ENCODE measurements at regions not wholly inside any gene's neighbourhood (a gene's known extent, or its start where the extent isn't known, plus 50 kb on each side); places are given as distances from the start of the nearest gene placed in this dataset.
A peak's percentile ranks its signal among the peaks of the same experiment; 100 is the strongest.
"Not testable (repeated sequence)": the region's sequence is repeated elsewhere in the genome, so short reads cannot be mapped to it uniquely, and the experiment has no call there.

- no peak for DNase-seq (ENCODE audit: low read depth, low spot score)
Observed at GRCh38 chr1:73499671-73500070, 698.3 kb downstream of the LRRIQ3 start.

DNA sequence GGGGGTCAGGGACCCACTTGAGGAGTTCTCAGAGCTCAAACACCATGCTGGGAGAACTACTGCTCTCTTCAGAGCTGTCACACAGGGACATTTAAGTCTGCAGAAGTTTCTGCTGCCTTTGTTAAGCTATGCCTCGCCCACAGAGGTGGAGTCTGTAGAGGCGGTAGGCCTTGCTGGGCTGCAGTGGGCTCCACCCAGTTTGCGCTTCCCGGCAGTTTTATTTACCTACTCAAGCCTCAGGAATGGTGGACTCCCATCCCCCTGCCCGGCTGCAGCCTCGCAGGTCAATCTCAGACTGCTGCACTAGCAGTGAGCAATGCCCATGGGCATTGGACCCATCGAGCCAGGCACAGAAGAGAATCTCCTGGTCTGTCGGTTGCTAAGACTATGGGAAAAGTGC lies 706.4 kb downstream of the LRRIQ3 start:
- DNase-seq (ENCODE audit: low read depth, low spot score), result no peak

DNA sequence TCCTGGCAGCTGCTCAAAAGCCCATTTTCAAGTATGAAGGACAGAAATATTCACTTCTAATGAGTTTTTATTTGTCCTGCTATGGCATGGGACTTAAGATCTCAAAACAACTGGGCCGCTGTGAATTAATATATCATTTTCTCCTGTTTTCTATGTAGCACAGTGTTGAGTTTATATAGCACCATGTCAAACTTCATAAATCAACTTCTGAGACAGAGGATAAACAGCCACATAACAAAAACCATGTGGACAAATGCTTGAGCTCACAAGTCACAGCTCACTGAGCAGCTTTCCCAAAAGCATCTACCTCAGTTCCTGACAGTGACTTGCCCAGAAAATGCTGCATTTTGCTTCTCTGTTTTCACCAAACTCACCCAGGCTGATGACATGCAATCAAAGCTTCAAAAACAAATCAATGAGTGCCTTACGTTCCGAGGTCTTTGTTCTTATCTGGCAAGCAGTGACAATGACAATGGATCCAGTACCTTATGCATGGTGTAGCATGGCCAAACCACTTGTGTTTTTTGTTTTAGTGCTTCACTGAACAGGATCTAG lies 722.6 kb downstream of the LRRIQ3 start:
- DNase-seq (ENCODE audit: low read depth, low spot score), result no peak

DNA sequence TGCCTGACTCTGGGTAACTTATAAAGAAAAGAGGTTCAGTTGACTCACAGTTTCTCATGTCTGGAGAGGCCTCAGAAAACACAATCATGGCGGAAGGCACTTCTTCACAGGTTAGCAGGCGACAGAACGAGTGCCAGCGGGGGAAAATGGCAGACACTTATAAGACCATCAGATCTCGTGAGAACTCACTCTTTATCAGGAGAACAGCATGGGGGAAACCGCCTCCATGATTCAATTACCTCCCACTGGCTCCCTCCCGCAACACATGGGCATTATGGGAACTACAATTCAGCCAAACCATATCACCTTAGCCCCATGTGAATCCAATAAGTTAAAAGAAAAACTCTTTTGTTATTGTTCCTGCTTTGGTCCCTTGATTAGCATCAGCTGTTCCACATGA lies 725.2 kb downstream of the LRRIQ3 start:
- no peak for DNase-seq (ENCODE audit: low read depth, low spot score)

GRCh38 chr1:73467731-73468130 lies 730.2 kb downstream of the LRRIQ3 start:
- no peak for DNase-seq (ENCODE audit: low read depth, low spot score)

DNA sequence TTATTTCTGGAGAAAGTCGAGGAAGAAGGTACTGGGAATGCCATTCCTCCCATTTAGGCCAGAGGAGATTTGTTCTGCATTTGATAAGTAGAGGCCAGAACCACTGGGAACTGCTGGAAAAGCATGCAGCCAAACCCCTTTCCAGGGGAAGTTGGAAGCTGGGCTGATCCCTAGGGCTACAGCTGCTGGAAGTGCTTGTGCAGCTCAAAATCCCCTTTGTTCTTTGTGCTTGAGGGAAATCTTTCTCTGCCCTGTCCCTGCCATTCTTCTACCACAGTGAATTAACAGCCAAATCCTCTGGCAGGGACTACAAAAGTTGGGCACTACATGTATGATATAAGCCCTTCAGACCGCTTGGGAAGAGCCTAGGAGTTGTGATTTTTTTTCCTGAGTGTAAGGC lies 734.1 kb downstream of the LRRIQ3 start:
- DNase-seq (ENCODE audit: low read depth, low spot score), result no peak

- DNase-seq (ENCODE audit: low read depth, low spot score), result no peak
Observed at GRCh38 chr1:73452522-73452921, 745.5 kb downstream of the LRRIQ3 start.

- DNase-seq (ENCODE audit: low read depth, low spot score), result not testable (repeated sequence)
Observed at GRCh38 chr1:73450668-73451067, 747.3 kb downstream of the LRRIQ3 start.

- no peak for DNase-seq (ENCODE audit: low read depth, low spot score)
Observed at GRCh38 chr1:73411479-73411878, 786.5 kb downstream of the LRRIQ3 start.

DNA sequence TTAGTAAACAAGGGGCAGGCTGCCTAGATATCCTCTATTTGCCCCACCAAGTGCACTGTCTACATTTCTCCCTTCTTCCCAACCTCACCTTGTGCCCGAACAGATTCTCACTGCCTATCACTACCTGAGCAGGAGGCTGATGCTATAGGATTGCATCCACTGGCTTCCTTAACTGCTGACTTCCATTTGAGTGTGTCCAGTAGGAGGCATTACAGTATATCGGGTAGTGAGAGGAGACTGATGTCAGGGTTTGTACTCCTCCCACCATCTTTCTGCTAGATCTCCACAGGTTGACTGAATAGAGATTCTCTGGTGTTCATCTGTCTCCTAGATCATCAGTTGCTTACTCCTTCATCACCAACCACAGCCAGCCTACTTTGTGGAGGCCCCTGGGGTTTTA lies 796.3 kb downstream of the LRRIQ3 start:
- peak; percentile 15 for DNase-seq (ENCODE audit: low read depth, low spot score)

GRCh38 chr1:73382966-73383365 lies 815.0 kb downstream of the LRRIQ3 start:
- DNase-seq (ENCODE audit: low read depth, low spot score), result no peak

DNA sequence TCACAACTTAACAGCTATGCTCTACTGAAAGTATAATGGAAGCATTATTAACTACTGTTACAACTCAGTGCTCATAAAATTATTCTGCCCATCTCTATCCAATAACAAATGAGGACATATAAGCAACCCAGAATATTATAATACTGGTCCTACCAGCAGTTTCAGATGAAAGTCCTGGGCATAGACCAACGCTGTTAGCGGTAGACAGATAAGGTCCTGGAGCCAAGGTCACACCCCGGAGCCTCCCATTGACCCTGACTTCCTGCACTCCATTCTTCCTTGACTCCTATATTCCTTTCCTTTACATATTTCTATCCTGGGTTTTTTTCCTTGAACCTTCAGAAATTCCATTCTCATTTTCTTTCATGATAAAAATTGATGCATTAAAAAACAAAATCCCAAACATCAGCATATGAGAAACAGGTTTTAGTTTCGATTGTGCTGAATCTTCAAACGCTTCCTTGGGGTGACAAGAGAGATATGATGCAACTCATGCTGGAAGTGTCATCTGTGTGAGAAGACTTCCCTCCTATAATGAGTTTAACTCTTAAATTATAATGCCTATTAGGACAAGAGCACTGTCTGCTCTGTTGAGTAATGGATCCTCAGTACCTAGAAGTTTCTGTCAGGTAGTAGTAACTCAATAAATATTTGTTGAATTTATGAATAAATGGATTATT lies 831.1 kb downstream of the LRRIQ3 start:
- DNase-seq (ENCODE audit: low read depth, low spot score), result no peak

DNA sequence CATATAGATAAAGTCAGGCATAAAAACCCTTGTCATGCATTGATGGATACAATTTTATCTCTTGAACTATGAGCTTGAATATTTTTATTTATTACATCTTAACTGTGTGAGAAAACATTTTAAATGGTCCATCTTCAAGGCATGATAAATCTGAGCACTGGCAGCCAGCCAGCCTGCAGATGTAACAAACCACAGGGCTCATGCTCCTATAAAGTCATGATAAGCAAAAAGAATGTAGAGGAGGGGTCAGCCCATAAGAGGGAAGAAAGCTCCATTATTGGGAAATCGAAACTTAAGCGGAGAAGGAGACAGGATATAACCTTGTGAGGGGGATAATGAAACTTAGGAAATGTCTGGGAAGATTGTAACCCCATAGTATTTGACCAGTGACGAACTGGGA lies 839.0 kb downstream of the LRRIQ3 start:
- DNase-seq (ENCODE audit: low read depth, low spot score), result no peak

DNA sequence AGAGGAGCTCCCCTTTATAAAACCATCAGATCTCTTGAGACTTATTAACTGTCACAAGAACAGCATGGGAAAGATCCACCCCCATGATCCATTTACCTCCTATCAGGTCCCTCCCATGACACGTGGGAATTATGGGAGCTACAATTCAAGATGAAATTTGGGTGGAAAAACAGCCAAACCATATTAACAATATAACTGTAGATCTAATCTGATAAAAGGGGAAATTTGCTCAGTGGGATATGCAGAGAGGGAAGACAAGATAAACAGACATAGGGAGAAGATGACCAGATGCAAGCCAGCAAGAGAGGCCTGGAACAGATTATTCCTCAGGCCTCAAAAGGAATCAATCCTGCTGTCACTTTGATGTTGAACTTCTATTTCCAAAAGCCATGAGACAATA lies 841.5 kb downstream of the LRRIQ3 start:
- no peak for DNase-seq (ENCODE audit: low read depth, low spot score)

DNA sequence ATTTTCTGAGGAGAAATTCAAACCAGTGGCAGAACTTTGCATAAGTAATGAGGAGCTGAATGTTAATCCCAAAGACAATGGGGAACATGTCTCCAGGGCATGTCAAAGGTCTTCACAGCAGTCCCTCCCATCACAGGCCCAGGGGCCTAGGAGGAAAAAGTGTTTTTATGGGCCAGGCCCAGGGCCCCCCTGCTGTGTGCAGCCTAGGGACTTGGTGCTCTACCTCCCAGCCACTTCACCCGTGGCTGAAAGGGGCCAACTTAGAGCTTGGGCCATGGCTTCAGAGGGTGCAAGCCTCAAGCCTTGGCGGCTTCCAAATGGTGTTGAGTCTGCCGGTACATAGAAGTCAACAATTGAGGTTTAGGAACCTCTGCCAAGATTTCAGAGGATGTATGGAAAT lies 854.0 kb downstream of the LRRIQ3 start:
- DNase-seq (ENCODE audit: low read depth, low spot score), result no peak

DNA sequence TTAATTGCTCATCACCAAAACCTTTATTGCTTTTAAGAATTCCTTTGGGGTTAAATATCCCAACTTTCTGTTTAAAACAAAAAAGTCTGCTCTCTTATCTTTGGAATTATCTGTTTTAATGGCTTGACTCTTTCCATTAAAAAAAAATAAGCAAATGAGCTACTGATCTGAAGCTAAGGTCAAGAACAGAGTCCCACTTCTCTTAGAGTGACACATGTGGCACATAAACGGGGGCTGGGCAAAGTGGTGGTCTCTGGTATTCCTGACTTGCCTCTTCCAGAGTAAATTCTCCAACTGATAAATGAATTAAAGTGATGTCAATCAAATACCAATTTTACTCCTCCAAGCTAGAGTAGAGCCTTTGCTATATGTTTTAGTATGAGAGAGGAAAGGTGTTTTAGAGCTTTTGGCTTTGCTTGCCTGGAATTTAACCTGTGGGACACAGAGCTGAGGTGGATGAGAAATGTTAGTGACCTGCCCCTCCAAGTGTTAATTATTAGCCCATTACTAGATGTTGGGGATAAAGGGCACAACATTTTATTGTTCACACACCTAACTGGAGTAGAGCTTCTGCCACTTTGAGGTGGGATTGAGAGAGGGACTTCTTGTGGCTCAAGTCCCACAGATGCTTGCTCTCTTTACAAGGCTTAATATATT lies 864.0 kb downstream of the LRRIQ3 start:
- no peak for DNase-seq (ENCODE audit: low read depth, low spot score)

- no peak for DNase-seq (ENCODE audit: low read depth, low spot score)
Observed at GRCh38 chr1:73331726-73332125, 866.2 kb downstream of the LRRIQ3 start.

GRCh38 chr1:73327998-73328397 lies 870.0 kb downstream of the LRRIQ3 start:
- no peak for DNase-seq (ENCODE audit: low read depth, low spot score)

GRCh38 chr1:73327180-73327793 lies 870.7 kb downstream of the LRRIQ3 start:
- no peak for DNase-seq (ENCODE audit: low read depth, low spot score)

GRCh38 chr1:73326663-73327062 lies 871.3 kb downstream of the LRRIQ3 start:
- no peak for DNase-seq (ENCODE audit: low read depth, low spot score)

- DNase-seq (ENCODE audit: low read depth, low spot score), result no peak
Observed at GRCh38 chr1:73310797-73311381, 887.1 kb downstream of the LRRIQ3 start.

- DNase-seq (ENCODE audit: low read depth, low spot score), result no peak
Observed at GRCh38 chr1:73306899-73307555, 890.9 kb downstream of the LRRIQ3 start.

Data from iPS DF 19.7 (cell line).